ENCODE measurements at regions not wholly inside any gene's neighbourhood (a gene's known extent, or its start where the extent isn't known, plus 50 kb on each side); places are given as distances from the start of the nearest gene placed in this dataset.

- no peak for TF ChIP-seq CTCF (IDR thresholded peaks at IDR 0.05; ENCODE audit: partially characterized antibody, unreplicated experiment)
- peaks cover 3% of the 10 kb centered on the region for H3K27me3 Mint-ChIP-seq (ENCODE audit: unreplicated experiment)
- H3K36me3 Mint-ChIP-seq (ENCODE audit: unreplicated experiment), result no peaks in the 10 kb centered on the region
- no peaks in the 10 kb centered on the region for H3K4me1 Mint-ChIP-seq (ENCODE audit: low read depth, unreplicated experiment)
- no peaks in the 10 kb centered on the region for H3K9me3 Mint-ChIP-seq (ENCODE audit: unreplicated experiment)
- H3K27ac Mint-ChIP-seq (ENCODE audit: unreplicated experiment), result no peak overlapping the region
- no peak overlapping the region for H3K4me3 Mint-ChIP-seq (ENCODE audit: unreplicated experiment)
- DNase-seq, result no peak
Measured at GRCh38 chr11:10641912-10642697, 51.5 kb downstream of the IRAG1 start.

GRCh38 chr11:10641177-10641911, 52.2 kb downstream of the IRAG1 start:
- H3K4me3 Mint-ChIP-seq (ENCODE audit: unreplicated experiment), result no peak overlapping the region
- H3K27me3 Mint-ChIP-seq (ENCODE audit: unreplicated experiment), result peaks cover 3% of the 10 kb centered on the region
- DNase-seq, result no peak
- H3K4me1 Mint-ChIP-seq (ENCODE audit: low read depth, unreplicated experiment), result no peaks in the 10 kb centered on the region
- no peaks in the 10 kb centered on the region for H3K9me3 Mint-ChIP-seq (ENCODE audit: unreplicated experiment)
- no peak overlapping the region for H3K27ac Mint-ChIP-seq (ENCODE audit: unreplicated experiment)
- no peaks in the 10 kb centered on the region for H3K36me3 Mint-ChIP-seq (ENCODE audit: unreplicated experiment)
- no peak for TF ChIP-seq CTCF (IDR thresholded peaks at IDR 0.05; ENCODE audit: partially characterized antibody, unreplicated experiment)

- H3K36me3 Mint-ChIP-seq (ENCODE audit: unreplicated experiment), result no peaks in the 10 kb centered on the region
- H3K27me3 Mint-ChIP-seq (ENCODE audit: unreplicated experiment), result peaks cover 3% of the 10 kb centered on the region
- TF ChIP-seq CTCF (IDR thresholded peaks at IDR 0.05; ENCODE audit: partially characterized antibody, unreplicated experiment), result no peak
- no peak for DNase-seq
- H3K9me3 Mint-ChIP-seq (ENCODE audit: unreplicated experiment), result no peaks in the 10 kb centered on the region
- no peaks in the 10 kb centered on the region for H3K4me1 Mint-ChIP-seq (ENCODE audit: low read depth, unreplicated experiment)
- H3K27ac Mint-ChIP-seq (ENCODE audit: unreplicated experiment), result no peak overlapping the region
- H3K4me3 Mint-ChIP-seq (ENCODE audit: unreplicated experiment), result no peak overlapping the region
Measured at GRCh38 chr11:10640308-10640707, 53.2 kb downstream of the IRAG1 start.

GRCh38 chr11:10639350-10639749, 54.2 kb downstream of the IRAG1 start:
- H3K9me3 Mint-ChIP-seq (ENCODE audit: unreplicated experiment), result no peaks in the 10 kb centered on the region
- no peaks in the 10 kb centered on the region for H3K36me3 Mint-ChIP-seq (ENCODE audit: unreplicated experiment)
- TF ChIP-seq CTCF (IDR thresholded peaks at IDR 0.05; ENCODE audit: partially characterized antibody, unreplicated experiment), result no peak
- no peaks in the 10 kb centered on the region for H3K4me1 Mint-ChIP-seq (ENCODE audit: low read depth, unreplicated experiment)
- peaks cover 3% of the 10 kb centered on the region for H3K27me3 Mint-ChIP-seq (ENCODE audit: unreplicated experiment)
- H3K27ac Mint-ChIP-seq (ENCODE audit: unreplicated experiment), result no peak overlapping the region
- DNase-seq, result no peak
- H3K4me3 Mint-ChIP-seq (ENCODE audit: unreplicated experiment), result no peak overlapping the region

Measured in glutamatergic neuron (in vitro differentiated cells).